ENCODE measurements at regions not wholly inside any gene's neighbourhood (a gene's known extent, or its start where the extent isn't known, plus 50 kb on each side); places are given as distances from the start of the nearest gene placed in this dataset.

GRCh38 chr3:8357859-8358258 lies 143.8 kb upstream of the LMCD1 start:
- TF ChIP-seq POLR2A (IDR thresholded peaks at IDR 0.05; ENCODE audit: low read depth, low read length): no peak
- TF ChIP-seq CTCF (IDR thresholded peaks at IDR 0.05; ENCODE audit: extremely low read depth in 1 of 2, insufficient read depth in 1 of 2, low read depth in 1 of 2, low read length in 2 of 2): no peak
- no peak for TF ChIP-seq JUN (IDR thresholded peaks at IDR 0.05; ENCODE audit: borderline replicate concordance, insufficient read depth, insufficient read length, low read depth)
- TF ChIP-seq POLR2AphosphoS5 (IDR thresholded peaks at IDR 0.05; ENCODE audit: insufficient read depth, low read depth, low read length): no peak
- no peak for TF ChIP-seq EZH2 (IDR thresholded peaks at IDR 0.05; ENCODE audit: borderline replicate concordance, low read depth, low read length, severe bottlenecking)
- TF ChIP-seq GATA2 (IDR thresholded peaks at IDR 0.05; ENCODE audit: insufficient read depth, insufficient read length, low read depth, low read length): no peak
- no peak for TF ChIP-seq MAX (IDR thresholded peaks at IDR 0.05; ENCODE audit: insufficient read depth, insufficient read length)

All from endothelial cell of umbilical vein (primary cell).